ENCODE measurements at regions not wholly inside any gene's neighbourhood (a gene's known extent, or its start where the extent isn't known, plus 50 kb on each side); places are given as distances from the start of the nearest gene placed in this dataset.

DNA sequence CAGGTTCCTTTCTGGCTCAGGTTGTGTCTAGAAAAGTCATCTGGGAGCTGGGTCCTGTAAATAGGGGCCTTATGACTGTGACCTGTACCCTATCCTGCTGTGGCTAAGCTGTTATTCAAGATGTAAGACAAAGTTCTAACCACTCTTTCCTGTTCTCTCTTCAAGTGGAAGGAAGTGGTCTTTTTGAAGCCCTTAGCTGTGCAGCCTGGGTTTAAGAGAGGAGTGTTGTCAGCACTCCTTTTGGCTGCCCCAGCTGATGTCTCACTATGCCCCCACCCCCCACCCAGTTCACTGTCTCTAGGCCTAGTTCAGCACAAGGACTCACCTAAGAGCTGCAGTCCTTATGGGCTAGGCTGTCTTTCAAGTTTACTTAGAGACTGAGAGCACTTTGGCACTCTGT lies 1069.5 kb downstream of the FAM133A start:
- no peak for TF ChIP-seq TAF1 (conservative IDR thresholded peaks at IDR 0.05)
- TF ChIP-seq CTCF (IDR thresholded peaks at IDR 0.05; ENCODE audit: low read depth, low read length, missing input control) = no peak
- no peak for TF ChIP-seq YY1 (IDR thresholded peaks at IDR 0.05)
- TF ChIP-seq, protein P1, sequence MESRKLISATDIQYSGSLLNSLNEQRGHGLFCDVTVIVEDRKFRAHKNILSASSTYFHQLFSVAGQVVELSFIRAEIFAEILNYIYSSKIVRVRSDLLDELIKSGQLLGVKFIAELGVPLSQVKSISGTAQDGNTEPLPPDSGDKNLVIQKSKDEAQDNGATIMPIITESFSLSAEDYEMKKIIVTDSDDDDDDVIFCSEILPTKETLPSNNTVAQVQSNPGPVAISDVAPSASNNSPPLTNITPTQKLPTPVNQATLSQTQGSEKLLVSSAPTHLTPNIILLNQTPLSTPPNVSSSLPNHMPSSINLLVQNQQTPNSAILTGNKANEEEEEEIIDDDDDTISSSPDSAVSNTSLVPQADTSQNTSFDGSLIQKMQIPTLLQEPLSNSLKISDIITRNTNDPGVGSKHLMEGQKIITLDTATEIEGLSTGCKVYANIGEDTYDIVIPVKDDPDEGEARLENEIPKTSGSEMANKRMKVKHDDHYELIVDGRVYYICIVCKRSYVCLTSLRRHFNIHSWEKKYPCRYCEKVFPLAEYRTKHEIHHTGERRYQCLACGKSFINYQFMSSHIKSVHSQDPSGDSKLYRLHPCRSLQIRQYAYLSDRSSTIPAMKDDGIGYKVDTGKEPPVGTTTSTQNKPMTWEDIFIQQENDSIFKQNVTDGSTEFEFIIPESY (IDR thresholded peaks at IDR 0.05) = no peak
- no peak for TF ChIP-seq RAD21 (IDR thresholded peaks at IDR 0.05)
- no peak for TF ChIP-seq EGR1 (IDR thresholded peaks at IDR 0.05; ENCODE audit: low read depth in 2 of 2)
- TF ChIP-seq NR2F2 (IDR thresholded peaks at IDR 0.05) = no peak
- no peak for TF ChIP-seq ATF3 (IDR thresholded peaks at IDR 0.05)
- no peak for TF ChIP-seq GABPA (IDR thresholded peaks at IDR 0.05 in 1 of 2, conservative IDR thresholded peaks at IDR 0.05 in 1 of 2)
- TF ChIP-seq JUND (IDR thresholded peaks at IDR 0.05) = no peak
- TF ChIP-seq, protein P2, sequence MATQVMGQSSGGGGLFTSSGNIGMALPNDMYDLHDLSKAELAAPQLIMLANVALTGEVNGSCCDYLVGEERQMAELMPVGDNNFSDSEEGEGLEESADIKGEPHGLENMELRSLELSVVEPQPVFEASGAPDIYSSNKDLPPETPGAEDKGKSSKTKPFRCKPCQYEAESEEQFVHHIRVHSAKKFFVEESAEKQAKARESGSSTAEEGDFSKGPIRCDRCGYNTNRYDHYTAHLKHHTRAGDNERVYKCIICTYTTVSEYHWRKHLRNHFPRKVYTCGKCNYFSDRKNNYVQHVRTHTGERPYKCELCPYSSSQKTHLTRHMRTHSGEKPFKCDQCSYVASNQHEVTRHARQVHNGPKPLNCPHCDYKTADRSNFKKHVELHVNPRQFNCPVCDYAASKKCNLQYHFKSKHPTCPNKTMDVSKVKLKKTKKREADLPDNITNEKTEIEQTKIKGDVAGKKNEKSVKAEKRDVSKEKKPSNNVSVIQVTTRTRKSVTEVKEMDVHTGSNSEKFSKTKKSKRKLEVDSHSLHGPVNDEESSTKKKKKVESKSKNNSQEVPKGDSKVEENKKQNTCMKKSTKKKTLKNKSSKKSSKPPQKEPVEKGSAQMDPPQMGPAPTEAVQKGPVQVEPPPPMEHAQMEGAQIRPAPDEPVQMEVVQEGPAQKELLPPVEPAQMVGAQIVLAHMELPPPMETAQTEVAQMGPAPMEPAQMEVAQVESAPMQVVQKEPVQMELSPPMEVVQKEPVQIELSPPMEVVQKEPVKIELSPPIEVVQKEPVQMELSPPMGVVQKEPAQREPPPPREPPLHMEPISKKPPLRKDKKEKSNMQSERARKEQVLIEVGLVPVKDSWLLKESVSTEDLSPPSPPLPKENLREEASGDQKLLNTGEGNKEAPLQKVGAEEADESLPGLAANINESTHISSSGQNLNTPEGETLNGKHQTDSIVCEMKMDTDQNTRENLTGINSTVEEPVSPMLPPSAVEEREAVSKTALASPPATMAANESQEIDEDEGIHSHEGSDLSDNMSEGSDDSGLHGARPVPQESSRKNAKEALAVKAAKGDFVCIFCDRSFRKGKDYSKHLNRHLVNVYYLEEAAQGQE (IDR thresholded peaks at IDR 0.05) = no peak
- TF ChIP-seq FOXA1 (IDR thresholded peaks at IDR 0.05) = no peak
